Smooth muscle cell (in vitro differentiated cells): ENCODE measurements at regions not wholly inside any gene's neighbourhood (a gene's known extent, or its start where the extent isn't known, plus 50 kb on each side); places are given as distances from the start of the nearest gene placed in this dataset.

Source experiments
- DNase-seq: peaks from one replicate; lab custom pipeline; 2025; ENCODE audit not compliant: unreplicated experiment; lab: John Stamatoyannopoulos, UW
- H2AFZ ChIP-seq: fragments of 200-600 bp; sonication (generic); 2 replicates; pipeline ENCODE4 v1.6.0; 2016; ENCODE audit warnings: antibody characterized with exemption, low read depth, mild to moderate bottlenecking
- H3F3A ChIP-seq: fragments of 200-600 bp; sonication (generic); 2 replicates; pipeline ENCODE4 v1.6.0; 2017; ENCODE audit warnings: antibody characterized with exemption, low read depth
- H3K27ac ChIP-seq: fragments of 200-600 bp; sonication (generic); 2 replicates; pipeline ENCODE4 v1.5.1; 2016; ENCODE audit warnings: low read depth, mild to moderate bottlenecking
- H3K27me3 ChIP-seq: fragments of 200-600 bp; sonication (generic); 2 replicates; pipeline ENCODE4 v1.6.1; 2016; ENCODE audit warnings: low read depth, mild to moderate bottlenecking
- H3K36me3 ChIP-seq: fragments of 200-600 bp; sonication (generic); 2 replicates; pipeline ENCODE4 v1.5.1; 2016; ENCODE audit warnings: low read depth
- H3K4me1 ChIP-seq: fragments of 200-600 bp; sonication (generic); 2 replicates; pipeline ENCODE4 v1.5.1; 2016; ENCODE audit warnings: low read depth
- H3K4me2 ChIP-seq: fragments of 200-600 bp; sonication (generic); 2 replicates; pipeline ENCODE4 v1.6.0; 2016; ENCODE audit warnings: mild to moderate bottlenecking
- H3K4me3 ChIP-seq: fragments of 200-600 bp; sonication (generic); 2 replicates; pipeline ENCODE4 v1.5.1; 2016; ENCODE audit warnings: mild to moderate bottlenecking
- H3K79me2 ChIP-seq: fragments of 200-600 bp; sonication (generic); 2 replicates; pipeline ENCODE4 v1.6.0; 2016; ENCODE audit warnings: low read depth, mild to moderate bottlenecking
- H3K9ac ChIP-seq: fragments of 200-600 bp; sonication (generic); 2 replicates; pipeline ENCODE4 v1.6.0; 2016; ENCODE audit warnings: low read depth
- H3K9me3 ChIP-seq: fragments of 200-600 bp; sonication (generic); replicated peaks from 2 replicates; pipeline ENCODE4 v1.5.1; 2016; ENCODE audit warnings: low read depth
- H4K20me1 ChIP-seq: fragments of 200-600 bp; sonication (generic); 2 replicates; pipeline ENCODE4 v1.6.0; 2016; ENCODE audit warnings: low read depth
- WGBS: methylation state at CpG from one replicate; pipeline ENCODE4 v1.1.7; 2016; ENCODE audit warnings: low lambda C conversion rate; 5-methylcytosine and 5-hydroxymethylcytosine counted together
- TF ChIP-seq, protein P1 (sequence below): fragments of 200-600 bp; sonication (generic); IDR thresholded peaks from 2 replicates; pipeline ENCODE4 v1.5.1; 2017; ENCODE audit warnings: borderline replicate concordance, mild to moderate bottlenecking, antibody characterized with exemption; ENCODE audit not compliant: insufficient read depth, poor library complexity, severe bottlenecking

DNA sequence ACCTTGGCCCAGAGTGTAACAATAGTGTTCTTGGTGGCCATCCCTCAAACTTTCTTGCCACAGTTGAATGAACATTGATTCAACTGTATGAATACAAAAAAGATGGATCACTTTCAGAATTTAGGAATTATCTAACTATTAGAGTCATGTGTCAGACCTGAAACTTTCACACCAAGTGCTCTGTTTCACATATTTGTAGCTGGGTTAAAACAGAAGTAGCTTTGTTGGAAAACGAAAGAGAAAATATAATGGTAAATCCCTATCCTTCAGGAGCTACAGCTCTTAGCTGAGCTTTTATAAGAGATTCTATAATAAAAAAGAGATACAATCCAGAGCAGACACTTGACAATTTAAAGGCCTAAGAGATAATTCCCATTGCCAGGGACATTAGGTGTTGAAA is 719.3 kb downstream of the JRKL start:
- H3K4me3 ChIP-seq: no peak overlapping the region
- no peak overlapping the region for H3K9ac ChIP-seq
- no peaks in the 10 kb centered on the region for H3K9me3 ChIP-seq
- H3K27ac ChIP-seq: no peak overlapping the region
- H3K79me2 ChIP-seq: no peaks in the 10 kb centered on the region
- H3K27me3 ChIP-seq: no peaks in the 10 kb centered on the region
- H4K20me1 ChIP-seq: no peaks in the 10 kb centered on the region
- no peaks in the 10 kb centered on the region for H3K4me1 ChIP-seq
- no peak overlapping the region for H2AFZ ChIP-seq
- H3F3A ChIP-seq: no peaks in the 10 kb centered on the region
- no peak overlapping the region for H3K4me2 ChIP-seq
- DNase-seq: no peak
- TF ChIP-seq, protein P1, sequence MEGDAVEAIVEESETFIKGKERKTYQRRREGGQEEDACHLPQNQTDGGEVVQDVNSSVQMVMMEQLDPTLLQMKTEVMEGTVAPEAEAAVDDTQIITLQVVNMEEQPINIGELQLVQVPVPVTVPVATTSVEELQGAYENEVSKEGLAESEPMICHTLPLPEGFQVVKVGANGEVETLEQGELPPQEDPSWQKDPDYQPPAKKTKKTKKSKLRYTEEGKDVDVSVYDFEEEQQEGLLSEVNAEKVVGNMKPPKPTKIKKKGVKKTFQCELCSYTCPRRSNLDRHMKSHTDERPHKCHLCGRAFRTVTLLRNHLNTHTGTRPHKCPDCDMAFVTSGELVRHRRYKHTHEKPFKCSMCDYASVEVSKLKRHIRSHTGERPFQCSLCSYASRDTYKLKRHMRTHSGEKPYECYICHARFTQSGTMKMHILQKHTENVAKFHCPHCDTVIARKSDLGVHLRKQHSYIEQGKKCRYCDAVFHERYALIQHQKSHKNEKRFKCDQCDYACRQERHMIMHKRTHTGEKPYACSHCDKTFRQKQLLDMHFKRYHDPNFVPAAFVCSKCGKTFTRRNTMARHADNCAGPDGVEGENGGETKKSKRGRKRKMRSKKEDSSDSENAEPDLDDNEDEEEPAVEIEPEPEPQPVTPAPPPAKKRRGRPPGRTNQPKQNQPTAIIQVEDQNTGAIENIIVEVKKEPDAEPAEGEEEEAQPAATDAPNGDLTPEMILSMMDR: no peak
- H3K36me3 ChIP-seq: no peaks in the 10 kb centered on the region
- WGBS: 57% methylated on average over 1 of the region's 1 CpG

DNA sequence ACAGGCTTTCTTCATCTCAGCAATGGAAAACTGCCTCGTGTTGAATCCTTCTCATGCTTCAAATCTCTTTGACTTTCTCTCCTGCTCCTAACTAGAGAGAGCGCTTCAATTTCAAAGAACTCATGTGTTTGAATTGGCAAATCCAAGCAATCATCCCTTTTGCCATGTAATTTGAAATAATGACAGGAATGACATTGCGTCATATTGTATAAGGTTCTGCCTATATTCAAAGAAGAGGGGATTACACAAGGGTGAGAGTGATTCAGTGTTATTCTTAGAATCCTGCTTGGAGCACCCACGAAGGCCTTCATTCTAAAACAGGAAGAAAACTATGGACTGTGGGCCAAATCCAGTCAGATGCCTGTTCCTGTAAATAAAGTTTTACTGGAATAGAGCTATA is 720.6 kb downstream of the JRKL start:
- no peak overlapping the region for H3K9ac ChIP-seq
- WGBS: 67% methylated on average over 4 of the region's 4 CpGs

DNA sequence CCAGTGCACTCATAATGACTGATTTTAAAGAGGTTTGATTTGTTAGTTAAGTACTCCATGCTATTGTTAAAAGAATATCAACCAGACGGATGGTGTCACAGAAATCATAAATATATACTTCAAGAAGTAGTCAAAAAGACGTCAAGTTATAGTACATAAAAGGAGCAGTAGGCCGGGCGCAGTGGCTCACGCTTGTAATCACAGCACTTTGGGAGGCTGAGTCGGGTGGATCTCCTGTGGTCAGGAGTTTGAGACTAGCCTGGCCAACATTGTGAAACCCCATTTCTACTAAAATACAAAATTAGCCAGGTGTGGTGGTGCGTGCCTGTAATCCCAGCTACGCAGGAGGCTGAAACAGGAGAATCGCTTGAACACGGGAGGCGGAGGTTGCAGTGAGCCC is 721.7 kb downstream of the JRKL start:
- no peaks in the 10 kb centered on the region for H3F3A ChIP-seq
- H3K9ac ChIP-seq: no peak overlapping the region
- H3K4me1 ChIP-seq: no peaks in the 10 kb centered on the region
- TF ChIP-seq, protein P1: no peak
- no peaks in the 10 kb centered on the region for H4K20me1 ChIP-seq
- no peaks in the 10 kb centered on the region for H3K36me3 ChIP-seq
- no peak overlapping the region for H3K27ac ChIP-seq
- no peak overlapping the region for H3K4me3 ChIP-seq
- no peaks in the 10 kb centered on the region for H3K27me3 ChIP-seq
- no peaks in the 10 kb centered on the region for H3K9me3 ChIP-seq
- WGBS: 98% methylated on average over 11 of the region's 11 CpGs
- no peak for DNase-seq
- H3K79me2 ChIP-seq: no peaks in the 10 kb centered on the region
- no peak overlapping the region for H2AFZ ChIP-seq
- H3K4me2 ChIP-seq: no peak overlapping the region

More for the DNA sequence above, 720.6 kb downstream of the JRKL start:
- Histone ChIP-seq H3K9me3 (no peaks in the 10 kb centered on the region), H3F3A (no peaks in the 10 kb centered on the region), H3K4me2 (no peak overlapping the region), H3K4me3 (no peak overlapping the region), H3K79me2 (no peaks in the 10 kb centered on the region), H3K27me3 (no peaks in the 10 kb centered on the region), H4K20me1 (no peaks in the 10 kb centered on the region), H3K4me1 (no peaks in the 10 kb centered on the region), H3K36me3 (no peaks in the 10 kb centered on the region), H3K27ac (no peak overlapping the region), H2AFZ (no peak overlapping the region)
- DNase-seq: no peak
- TF ChIP-seq, protein P1: no peak

DNA sequence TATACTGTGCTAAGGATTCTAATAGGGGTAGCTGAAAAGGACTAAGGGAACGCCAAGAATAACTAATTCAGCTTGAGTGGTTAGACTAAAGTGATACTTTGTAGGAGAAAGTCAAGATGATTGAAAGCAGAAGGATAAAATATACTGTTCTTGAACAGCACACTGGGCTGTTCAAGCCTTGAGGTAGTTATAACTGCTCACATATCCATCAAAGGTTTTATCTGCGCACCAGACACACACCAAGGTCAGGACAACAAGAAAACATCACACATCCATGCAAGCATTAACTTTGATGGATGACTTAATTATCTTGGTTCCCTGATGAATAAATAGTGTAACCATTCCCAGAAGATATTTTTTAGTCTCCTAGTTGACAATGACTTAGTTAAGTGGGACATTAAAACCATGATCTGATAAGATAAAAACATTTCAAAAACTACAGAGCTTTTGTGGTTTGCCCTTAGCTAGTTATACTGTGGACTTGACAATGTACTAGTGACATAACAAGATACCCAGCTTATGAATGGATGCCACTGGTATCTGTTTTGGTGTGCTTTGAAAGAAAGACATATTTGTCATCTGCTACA is 728.9 kb downstream of the JRKL start:
- TF ChIP-seq, protein P1: no peak
- Histone ChIP-seq H3K9me3 (no peaks in the 10 kb centered on the region), H4K20me1 (no peaks in the 10 kb centered on the region), H3K4me2 (no peak overlapping the region), H3K36me3 (no peaks in the 10 kb centered on the region), H2AFZ (no peak overlapping the region), H3F3A (no peaks in the 10 kb centered on the region), H3K27ac (no peak overlapping the region), H3K27me3 (no peaks in the 10 kb centered on the region), H3K4me1 (no peaks in the 10 kb centered on the region), H3K9ac (no peak overlapping the region), H3K79me2 (no peaks in the 10 kb centered on the region), H3K4me3 (no peak overlapping the region)
- 17% methylated on average over 2 of the region's 2 CpGs for WGBS
- no peak for DNase-seq
